SK-N-MC (cell line): ENCODE measurements at regions not wholly inside any gene's neighbourhood (a gene's known extent, or its start where the extent isn't known, plus 50 kb on each side); places are given as distances from the start of the nearest gene placed in this dataset.

ENCODE experiments used
- EZH2 ChIP-seq: fragments of 200-600 bp; sonication (generic); IDR thresholded peaks from one replicate; pipeline ENCODE4 v1.6.1; 2017; ENCODE audit warnings: antibody characterized with exemption
- POLR2AphosphoS5 ChIP-seq: IDR thresholded peaks from 2 replicates; pipeline ENCODE4 v1.6.1; 2012; ENCODE audit warnings: mild to moderate bottlenecking, low read depth, low read length, borderline replicate concordance

GRCh38 chr4:14347526-14347925, 654.8 kb upstream of the CPEB2 start:
- TF ChIP-seq EZH2 = no peak
- no peak for TF ChIP-seq POLR2AphosphoS5
